Neural cell (in vitro differentiated cells): ENCODE measurements at regions not wholly inside any gene's neighbourhood (a gene's known extent, or its start where the extent isn't known, plus 50 kb on each side); places are given as distances from the start of the nearest gene placed in this dataset.

Experiments used
- H2AFZ ChIP-seq: fragments of 200-600, 300-800 bp; sonication (generic), shearing (Covaris generic); 2 replicates; pipeline ENCODE4 v1.6.0; 2014; ENCODE audit warnings: low read depth, mild to moderate bottlenecking, antibody characterized with exemption, low read length, moderate library complexity
- H3F3A ChIP-seq: fragments of 200-600 bp; shearing (Covaris generic); 2 replicates; pipeline ENCODE4 v1.6.1; 2016; ENCODE audit warnings: mild to moderate bottlenecking, moderate library complexity, mixed read lengths, antibody characterized with exemption, low read length; ENCODE audit not compliant: insufficient read depth, poor library complexity, severe bottlenecking
- H3K27ac ChIP-seq: fragments of 200-600, 300-800 bp; sonication (generic), shearing (Covaris generic); 2 replicates; pipeline ENCODE4 v1.5.1; 2014; ENCODE audit warnings: mild to moderate bottlenecking, low read length, moderate library complexity
- H3K27me3 ChIP-seq: fragments of 300-800, 200-600 bp; sonication (generic), shearing (Covaris generic); 2 replicates; pipeline ENCODE4 v1.6.0; 2014; ENCODE audit warnings: mild to moderate bottlenecking, low read depth, low read length, moderate library complexity; ENCODE audit not compliant: insufficient read depth
- H3K36me3 ChIP-seq: fragments of 300-800, 200-600 bp; sonication (generic), shearing (Covaris generic); 2 replicates; pipeline ENCODE4 v1.5.1; 2014; ENCODE audit warnings: mild to moderate bottlenecking, antibody characterized with exemption, low read length, moderate library complexity; ENCODE audit not compliant: insufficient read depth
- H3K4me2 ChIP-seq: fragments of 300-800, 200-600 bp; sonication (generic), shearing (Covaris generic); 2 replicates; pipeline ENCODE4 v1.6.0; 2014; ENCODE audit warnings: mild to moderate bottlenecking, low read length
- H3K4me3 ChIP-seq: fragments of 300-800, 200-600 bp; sonication (generic), shearing (Covaris generic); 2 replicates; pipeline ENCODE4 v1.5.1; 2014; ENCODE audit warnings: mild to moderate bottlenecking, low read length, moderate library complexity
- H3K79me2 ChIP-seq: fragments of 200-600 bp; shearing (Covaris generic); replicated peaks from 2 replicates; pipeline ENCODE4 v1.6.0; 2014; ENCODE audit warnings: mild to moderate bottlenecking, low read length, moderate library complexity; ENCODE audit not compliant: insufficient read depth
- H3K9ac ChIP-seq: fragments of 300-800, 200-600 bp; sonication (generic), shearing (Covaris generic); 2 replicates; pipeline ENCODE4 v1.6.1; 2016; ENCODE audit warnings: mild to moderate bottlenecking, low read length, mixed read lengths
- H3K9me2 ChIP-seq: fragments of 200-600 bp; shearing (Covaris generic); 2 replicates; pipeline ENCODE4 v1.6.1; 2016; ENCODE audit warnings: mild to moderate bottlenecking, low read length, mixed read lengths; ENCODE audit not compliant: insufficient read depth
- H3K9me3 ChIP-seq: fragments of 200-600, 300-800 bp; sonication (generic), shearing (Covaris generic); 2 replicates; pipeline ENCODE4 v1.6.1; 2016; ENCODE audit warnings: mild to moderate bottlenecking, mixed run types, low read length, moderate library complexity, mixed read lengths
- H4K20me1 ChIP-seq: fragments of 200-600 bp; shearing (Covaris generic); 2 replicates; pipeline ENCODE4 v1.6.1; 2016; ENCODE audit warnings: mild to moderate bottlenecking, mixed run types; ENCODE audit not compliant: insufficient read depth
- CTCF ChIP-seq: fragments of 450-650 bp; IDR thresholded peaks from 2 replicates; pipeline ENCODE4 v1.5.1; 2014; ENCODE audit warnings: antibody characterized with exemption, mild to moderate bottlenecking, moderate library complexity; ENCODE audit not compliant: poor library complexity, severe bottlenecking
- EP300 ChIP-seq: fragments of 450-650 bp; conservative IDR thresholded peaks from 2 replicates; pipeline ENCODE4 v1.6.1; 2014; ENCODE audit warnings: antibody characterized with exemption, mild to moderate bottlenecking, moderate library complexity; ENCODE audit not compliant: poor library complexity, severe bottlenecking
- EZH2 ChIP-seq: fragments of 200-600, 300-800 bp; shearing (Covaris generic), sonication (generic); IDR thresholded peaks from 2 replicates; pipeline ENCODE4 v1.6.1; 2014; ENCODE audit warnings: antibody characterized with exemption, low read length, borderline replicate concordance, mild to moderate bottlenecking; ENCODE audit not compliant: insufficient read depth, poor library complexity, severe bottlenecking
- MXI1 ChIP-seq: fragments of 450-650 bp; conservative IDR thresholded peaks from 2 replicates; pipeline ENCODE4 v1.6.1; 2014; ENCODE audit warnings: antibody characterized with exemption, mild to moderate bottlenecking; ENCODE audit not compliant: poor library complexity, severe bottlenecking
- POLR2AphosphoS5 ChIP-seq: IDR thresholded peaks from 2 replicates; pipeline ENCODE4 v1.6.1; 2012
- RAD21 ChIP-seq: fragments of 450-650 bp; conservative IDR thresholded peaks from 2 replicates; pipeline ENCODE4 v1.6.1; 2014; ENCODE audit warnings: antibody characterized with exemption, mild to moderate bottlenecking, moderate library complexity
- REST ChIP-seq: IDR thresholded peaks from 2 replicates; pipeline ENCODE4 v1.6.1; 2012; ENCODE audit warnings: borderline replicate concordance
- SMC3 ChIP-seq: fragments of 450-650 bp; conservative IDR thresholded peaks from 2 replicates; pipeline ENCODE4 v1.6.1; 2014; ENCODE audit warnings: antibody characterized with exemption, mild to moderate bottlenecking, moderate library complexity; ENCODE audit not compliant: poor library complexity
- TAF1 ChIP-seq: IDR thresholded peaks from 2 replicates; pipeline ENCODE4 v1.6.1; 2012; ENCODE audit warnings: low read depth

- Histone ChIP-seq H2AFZ (no peak overlapping the region), H3K27me3 (no peaks in the 10 kb centered on the region), H3K9me2 (no peaks in the 10 kb centered on the region), H3K4me2 (no peak overlapping the region), H3K36me3 (no peaks in the 10 kb centered on the region), H3K27ac (no peak overlapping the region), H3K9ac (no peak overlapping the region), H4K20me1 (no peaks in the 10 kb centered on the region), H3K4me3 (no peak overlapping the region), H3K9me3 (no peaks in the 10 kb centered on the region), H3K79me2 (no peaks in the 10 kb centered on the region), H3F3A (no peaks in the 10 kb centered on the region)
- TF ChIP-seq POLR2AphosphoS5 (no peak), RAD21 (no peak), EZH2 (no peak), EP300 (no peak), REST (no peak), TAF1 (no peak), SMC3 (no peak), MXI1 (no peak), CTCF (no peak)
Observed at GRCh38 chr10:91073286-91073979, 147.0 kb upstream of the PCGF5 start.

DNA sequence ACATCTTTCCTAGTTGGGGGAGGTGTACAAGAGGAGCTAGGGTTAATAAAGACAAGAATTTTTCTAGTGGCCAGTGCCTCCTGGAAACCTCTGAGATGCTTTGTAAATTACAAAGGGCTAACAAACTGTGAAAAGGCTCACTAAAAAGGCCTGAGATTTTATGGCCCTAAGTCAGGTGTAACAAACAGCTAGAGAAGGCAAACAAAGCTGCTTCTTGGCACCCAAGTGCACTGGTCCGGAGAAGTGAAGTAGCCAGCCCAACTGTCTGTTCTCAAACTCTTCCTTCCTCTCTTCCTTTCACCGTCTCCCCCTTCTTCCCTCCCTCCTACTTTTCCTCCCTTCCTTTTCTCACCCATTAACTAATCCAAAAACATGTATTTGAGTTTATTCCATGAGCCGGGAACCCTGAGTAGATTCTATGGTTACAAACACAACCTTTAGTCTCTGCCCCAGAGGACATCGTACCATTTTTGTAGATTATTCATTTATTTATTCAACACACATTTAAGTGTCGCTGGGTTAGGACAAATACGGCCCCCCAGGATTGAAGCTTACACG lies 143.4 kb upstream of the PCGF5 start:
- no peaks in the 10 kb centered on the region for H3K9me2 ChIP-seq
- no peak overlapping the region for H3K4me3 ChIP-seq
- H3K9me3 ChIP-seq: no peaks in the 10 kb centered on the region
- H3K27ac ChIP-seq: no peak overlapping the region
- no peaks in the 10 kb centered on the region for H3K79me2 ChIP-seq
- no peaks in the 10 kb centered on the region for H3K27me3 ChIP-seq
- H4K20me1 ChIP-seq: no peaks in the 10 kb centered on the region
- no peak overlapping the region for H3K4me2 ChIP-seq
- H2AFZ ChIP-seq: no peak overlapping the region
- TF ChIP-seq TAF1 (no peak), EZH2 (no peak), EP300 (no peak), CTCF (no peak)
- no peaks in the 10 kb centered on the region for H3F3A ChIP-seq
- no peaks in the 10 kb centered on the region for H3K36me3 ChIP-seq
- H3K9ac ChIP-seq: no peak overlapping the region
